ENCODE measurements at regions not wholly inside any gene's neighbourhood (a gene's known extent, or its start where the extent isn't known, plus 50 kb on each side); places are given as distances from the start of the nearest gene placed in this dataset.

DNA sequence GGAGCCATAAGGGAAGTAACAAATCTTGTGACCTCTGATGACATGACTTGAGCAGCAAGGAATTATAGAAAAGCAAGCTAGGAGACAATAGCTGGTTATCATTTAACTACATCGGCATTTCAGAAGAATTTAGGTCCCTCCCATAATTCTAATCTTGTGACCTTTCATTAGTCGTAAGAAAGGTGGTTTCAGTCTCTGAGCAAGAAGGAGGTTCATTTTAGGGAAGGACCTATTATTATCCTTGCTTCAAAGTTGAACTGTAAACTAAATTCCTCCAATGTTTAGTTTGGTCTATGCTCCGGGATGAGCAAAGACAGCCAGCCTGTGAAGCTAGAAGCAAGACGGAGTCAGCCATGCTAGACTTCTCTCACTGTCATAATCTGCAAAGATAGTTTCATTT is 159.6 kb downstream of the SLC16A9 start:
- no peaks in the 10 kb centered on the region for H3K36me3 ChIP-seq
- peak overlapping the region in 2 of 4 donors; percentile 21 to 57 for H3K27ac ChIP-seq
- WGBS, 2 donors, result 71 to 86% methylated on average over 4 of the region's 4 CpGs
- TF ChIP-seq, protein P1, sequence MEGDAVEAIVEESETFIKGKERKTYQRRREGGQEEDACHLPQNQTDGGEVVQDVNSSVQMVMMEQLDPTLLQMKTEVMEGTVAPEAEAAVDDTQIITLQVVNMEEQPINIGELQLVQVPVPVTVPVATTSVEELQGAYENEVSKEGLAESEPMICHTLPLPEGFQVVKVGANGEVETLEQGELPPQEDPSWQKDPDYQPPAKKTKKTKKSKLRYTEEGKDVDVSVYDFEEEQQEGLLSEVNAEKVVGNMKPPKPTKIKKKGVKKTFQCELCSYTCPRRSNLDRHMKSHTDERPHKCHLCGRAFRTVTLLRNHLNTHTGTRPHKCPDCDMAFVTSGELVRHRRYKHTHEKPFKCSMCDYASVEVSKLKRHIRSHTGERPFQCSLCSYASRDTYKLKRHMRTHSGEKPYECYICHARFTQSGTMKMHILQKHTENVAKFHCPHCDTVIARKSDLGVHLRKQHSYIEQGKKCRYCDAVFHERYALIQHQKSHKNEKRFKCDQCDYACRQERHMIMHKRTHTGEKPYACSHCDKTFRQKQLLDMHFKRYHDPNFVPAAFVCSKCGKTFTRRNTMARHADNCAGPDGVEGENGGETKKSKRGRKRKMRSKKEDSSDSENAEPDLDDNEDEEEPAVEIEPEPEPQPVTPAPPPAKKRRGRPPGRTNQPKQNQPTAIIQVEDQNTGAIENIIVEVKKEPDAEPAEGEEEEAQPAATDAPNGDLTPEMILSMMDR (IDR thresholded peaks at IDR 0.05), result no peak
- no peak for TF ChIP-seq POLR2AphosphoS5 (IDR thresholded peaks at IDR 0.05)
- TF ChIP-seq POLR2A (IDR thresholded peaks at IDR 0.05), result no peak
- no peak for TF ChIP-seq EP300 (IDR thresholded peaks at IDR 0.05)
- no peaks in the 10 kb centered on the region for H3K27me3 ChIP-seq
- intact Hi-C loops (cut with DNase I), result no loop called here
- H3K9me3 ChIP-seq, result no peaks in the 10 kb centered on the region
- H3K4me3 ChIP-seq, result no peak overlapping the region
- peaks cover 0 to 17% (median 4%) of the 10 kb centered on the region in 4 donors for H3K4me1 ChIP-seq
- no peak for DNase-seq

DNA sequence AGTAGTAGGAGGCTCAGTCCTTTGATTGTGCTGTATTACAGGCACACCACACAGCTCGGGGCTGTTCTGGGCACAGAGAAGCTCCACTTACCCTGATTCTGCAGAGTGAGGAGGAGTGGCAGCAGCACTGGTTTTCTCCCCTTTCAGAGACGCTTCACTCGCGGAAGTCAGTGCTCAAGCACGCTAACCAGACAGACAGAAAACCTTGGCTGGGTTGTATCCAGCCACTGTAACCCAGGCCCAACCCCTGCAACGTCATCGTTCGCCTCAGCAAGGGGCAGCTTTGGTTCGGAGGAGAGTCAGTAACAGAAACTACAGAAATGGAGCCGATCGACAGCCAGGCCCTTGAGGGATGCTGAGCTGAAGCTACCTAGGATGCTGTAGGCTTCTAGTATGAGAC is 171.0 kb downstream of the SLC16A9 start:
- H3K36me3 ChIP-seq, result no peaks in the 10 kb centered on the region
- TF ChIP-seq POLR2A (IDR thresholded peaks at IDR 0.05), result no peak
- no peak for TF ChIP-seq EP300 (IDR thresholded peaks at IDR 0.05)
- TF ChIP-seq, protein P1 (IDR thresholded peaks at IDR 0.05), result no peak
- no peak for TF ChIP-seq POLR2AphosphoS5 (IDR thresholded peaks at IDR 0.05)
- peaks cover 0 to 30% (median 27%) of the 10 kb centered on the region in 4 donors for H3K4me1 ChIP-seq
- WGBS, 2 donors, result 92% methylated on average over 11 of the region's 11 CpGs
- H3K9me3 ChIP-seq, result no peaks in the 10 kb centered on the region
- intact Hi-C loops (cut with DNase I), result loop anchor here (5.0 to 10.0 kb wide), 2 partner anchors 49 to 174 kb away; partner anchors contain the start of gene FAM13C
- no peak overlapping the region for H3K4me3 ChIP-seq
- H3K27me3 ChIP-seq, result no peaks in the 10 kb centered on the region
- peak; percentile 63 for DNase-seq
- peak overlapping the region in 3 of 4 donors; percentile 61 to 85 (median 78) for H3K27ac ChIP-seq

DNA sequence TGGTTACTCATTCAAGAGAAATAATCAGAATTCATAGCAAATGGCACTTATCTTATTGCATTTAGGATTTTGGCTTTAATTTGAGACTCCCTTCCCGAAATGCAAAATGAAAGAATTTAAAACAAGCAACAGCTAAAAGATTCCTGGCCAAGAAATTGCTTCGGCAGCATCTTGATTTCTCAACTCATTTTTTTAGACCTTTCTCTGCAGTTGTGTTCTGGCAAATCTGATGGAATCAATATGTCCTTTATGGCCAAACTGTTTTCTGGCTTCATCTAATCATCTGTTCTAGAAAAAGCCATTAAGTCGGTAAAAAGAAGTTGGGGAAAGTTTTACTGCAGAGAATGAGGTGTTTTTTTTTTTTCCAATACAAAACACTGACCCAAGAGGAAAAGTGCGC is 172.1 kb downstream of the SLC16A9 start:
- H3K4me3 ChIP-seq, result no peak overlapping the region
- no peak for DNase-seq
- intact Hi-C loops (cut with DNase I), result loop anchor here (5.0 to 10.0 kb wide), 2 partner anchors 50 to 173 kb away; partner anchors contain the start of gene FAM13C
- TF ChIP-seq, protein P1 (IDR thresholded peaks at IDR 0.05), result no peak
- TF ChIP-seq EP300 (IDR thresholded peaks at IDR 0.05), result no peak
- TF ChIP-seq POLR2A (IDR thresholded peaks at IDR 0.05), result no peak
- H3K27ac ChIP-seq, result peak overlapping the region; percentile 61 to 85 (median 79)
- H3K27me3 ChIP-seq, result no peaks in the 10 kb centered on the region
- H3K9me3 ChIP-seq, result no peaks in the 10 kb centered on the region
- 74 to 84% methylated on average over 4 of the region's 4 CpGs for WGBS, 2 donors
- no peaks in the 10 kb centered on the region for H3K36me3 ChIP-seq
- peaks cover 0 to 30% (median 26%) of the 10 kb centered on the region in 4 donors for H3K4me1 ChIP-seq

DNA sequence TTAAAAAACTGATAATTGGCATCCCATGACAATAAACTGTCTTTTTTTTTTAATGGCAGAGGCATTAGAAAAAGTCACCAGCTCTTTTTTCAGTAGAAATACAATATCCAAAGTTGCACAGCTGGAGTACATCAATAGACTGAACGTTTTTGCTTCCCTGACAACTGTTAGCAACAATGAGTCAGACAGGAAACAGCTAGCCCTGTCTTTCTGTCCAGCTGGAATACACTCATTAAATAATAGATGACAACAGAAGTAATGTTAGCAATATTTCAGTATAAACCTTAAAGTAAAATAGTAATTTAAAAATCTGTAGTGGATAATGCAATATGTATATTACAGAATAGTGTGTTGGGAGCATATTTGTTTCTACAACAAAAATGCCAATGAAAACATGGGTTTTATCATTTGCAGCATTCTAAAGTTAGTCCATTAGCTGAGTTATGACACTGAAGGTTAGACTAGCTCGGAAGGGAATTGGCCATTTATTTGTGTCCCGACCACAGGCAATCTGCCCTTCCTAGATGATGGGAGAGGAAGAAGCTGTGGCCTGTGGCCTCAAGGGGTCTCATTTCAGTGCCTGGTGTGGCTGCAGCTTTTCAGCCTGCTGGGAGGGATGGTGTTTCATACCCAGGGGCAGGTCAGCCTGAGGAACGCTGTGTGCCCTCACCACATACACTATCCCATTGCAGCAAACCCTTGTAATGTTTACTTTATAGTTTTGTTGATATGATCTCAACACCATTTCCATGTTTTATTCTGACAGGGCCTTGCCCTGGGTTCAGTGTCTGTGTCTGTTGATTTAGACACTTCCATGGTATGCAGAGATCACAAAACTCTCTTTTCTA is 173.3 kb downstream of the SLC16A9 start:
- no peak overlapping the region for H3K4me3 ChIP-seq
- H3K27me3 ChIP-seq, result no peaks in the 10 kb centered on the region
- WGBS, 2 donors, result 25 to 45% methylated on average over 4 of the region's 4 CpGs
- intact Hi-C loops (cut with DNase I), result loop anchor here (5.0 to 10.0 kb wide), 2 partner anchors 51 to 172 kb away; partner anchors contain the start of gene FAM13C
- H3K9me3 ChIP-seq, result no peaks in the 10 kb centered on the region
- peak overlapping the region; percentile 61 to 85 (median 79) for H3K27ac ChIP-seq
- TF ChIP-seq, protein P1 (IDR thresholded peaks at IDR 0.05), result no peak
- peak; percentile 82 to 95 (median 92) for TF ChIP-seq POLR2AphosphoS5 (IDR thresholded peaks at IDR 0.05)
- TF ChIP-seq EP300 (IDR thresholded peaks at IDR 0.05), result peak in 3 of 4 donors; percentile 50 to 87 (median 50)
- TF ChIP-seq POLR2A (IDR thresholded peaks at IDR 0.05), result no peak
- peak; percentile 70 for DNase-seq
- no peaks in the 10 kb centered on the region for H3K36me3 ChIP-seq
- H3K4me1 ChIP-seq, result peaks cover 0 to 30% (median 26%) of the 10 kb centered on the region in 4 donors
